ENCODE measurements at regions not wholly inside any gene's neighbourhood (a gene's known extent, or its start where the extent isn't known, plus 50 kb on each side); places are given as distances from the start of the nearest gene placed in this dataset.

GRCh38 chr10:83592337-83592935, 546.9 kb upstream of the GHITM start:
- no peaks in the 10 kb centered on the region for H3K9me2 ChIP-seq (ENCODE audit: low read depth, low read length)
- H3F3A ChIP-seq (ENCODE audit: insufficient read depth, low read length), result no peaks in the 10 kb centered on the region
- TF ChIP-seq EZH2 (IDR thresholded peaks at IDR 0.05; ENCODE audit: borderline replicate concordance, low read length) (no peak), CTCF (IDR thresholded peaks at IDR 0.05; ENCODE audit: low read length) (no peak)
- no peak overlapping the region for H3K27ac ChIP-seq (ENCODE audit: low read depth, low read length, poor library complexity, severe bottlenecking)
- 0 out of 2 replicates have a peak, but pooled peaks cover 4% of the 10 kb centered on the region for H3K9me3 ChIP-seq (ENCODE audit: low read length)
- no peak overlapping the region for H2AFZ ChIP-seq (ENCODE audit: low read length)
- no peak overlapping the region for H3K4me3 ChIP-seq (ENCODE audit: low read depth, low read length, poor library complexity, severe bottlenecking)
- H3K27me3 ChIP-seq (ENCODE audit: insufficient read depth, low read length), result no peaks in the 10 kb centered on the region
- no peak overlapping the region for H3K9ac ChIP-seq (ENCODE audit: low read length)
- H3K4me2 ChIP-seq (ENCODE audit: low read length), result no peak overlapping the region
- no peaks in the 10 kb centered on the region for H3K4me1 ChIP-seq (ENCODE audit: insufficient read depth, low read length, severe bottlenecking)
- no peaks in the 10 kb centered on the region for H3K79me2 ChIP-seq (ENCODE audit: insufficient read depth, low read length)
- no peaks in the 10 kb centered on the region for H3K36me3 ChIP-seq (ENCODE audit: insufficient read depth, low read length)
- H4K20me1 ChIP-seq (ENCODE audit: insufficient read depth, low read length), result no peaks in the 10 kb centered on the region

GRCh38 chr10:83603708-83604107, 535.6 kb upstream of the GHITM start:
- TF ChIP-seq CTCF (IDR thresholded peaks at IDR 0.05; ENCODE audit: low read length) (no peak), EZH2 (IDR thresholded peaks at IDR 0.05; ENCODE audit: borderline replicate concordance, low read length) (no peak)
- H2AFZ ChIP-seq (ENCODE audit: low read length), result no peak overlapping the region
- no peak overlapping the region for H3K4me2 ChIP-seq (ENCODE audit: low read length)
- no peaks in the 10 kb centered on the region for H3K79me2 ChIP-seq (ENCODE audit: insufficient read depth, low read length)
- H3K9me3 ChIP-seq (ENCODE audit: low read length), result no peaks in the 10 kb centered on the region
- H3K27ac ChIP-seq (ENCODE audit: low read depth, low read length, poor library complexity, severe bottlenecking), result no peak overlapping the region
- H3K36me3 ChIP-seq (ENCODE audit: insufficient read depth, low read length), result no peaks in the 10 kb centered on the region
- no peaks in the 10 kb centered on the region for H3F3A ChIP-seq (ENCODE audit: insufficient read depth, low read length)
- no peaks in the 10 kb centered on the region for H3K9me2 ChIP-seq (ENCODE audit: low read depth, low read length)
- H4K20me1 ChIP-seq (ENCODE audit: insufficient read depth, low read length), result no peaks in the 10 kb centered on the region
- H3K27me3 ChIP-seq (ENCODE audit: insufficient read depth, low read length), result no peaks in the 10 kb centered on the region
- H3K4me3 ChIP-seq (ENCODE audit: low read depth, low read length, poor library complexity, severe bottlenecking), result no peak overlapping the region
- no peaks in the 10 kb centered on the region for H3K4me1 ChIP-seq (ENCODE audit: insufficient read depth, low read length, severe bottlenecking)
- H3K9ac ChIP-seq (ENCODE audit: low read length), result no peak overlapping the region

GRCh38 chr10:83605783-83606630, 533.3 kb upstream of the GHITM start:
- Histone ChIP-seq H3K27me3 (ENCODE audit: insufficient read depth, low read length) (no peaks in the 10 kb centered on the region), H3K4me2 (ENCODE audit: low read length) (no peak overlapping the region), H3K9me2 (ENCODE audit: low read depth, low read length) (no peaks in the 10 kb centered on the region), H3K36me3 (ENCODE audit: insufficient read depth, low read length) (no peaks in the 10 kb centered on the region), H3K9ac (ENCODE audit: low read length) (no peak overlapping the region), H3F3A (ENCODE audit: insufficient read depth, low read length) (no peaks in the 10 kb centered on the region), H4K20me1 (ENCODE audit: insufficient read depth, low read length) (no peaks in the 10 kb centered on the region), H3K4me3 (ENCODE audit: low read depth, low read length, poor library complexity, severe bottlenecking) (no peak overlapping the region), H3K79me2 (ENCODE audit: insufficient read depth, low read length) (no peaks in the 10 kb centered on the region), H2AFZ (ENCODE audit: low read length) (no peak overlapping the region), H3K9me3 (ENCODE audit: low read length) (no peaks in the 10 kb centered on the region), H3K27ac (ENCODE audit: low read depth, low read length, poor library complexity, severe bottlenecking) (no peak overlapping the region), H3K4me1 (ENCODE audit: insufficient read depth, low read length, severe bottlenecking) (no peaks in the 10 kb centered on the region)
- TF ChIP-seq CTCF (IDR thresholded peaks at IDR 0.05; ENCODE audit: low read length), result no peak
- no peak for TF ChIP-seq EZH2 (IDR thresholded peaks at IDR 0.05; ENCODE audit: borderline replicate concordance, low read length)

Measured in OCI-LY1 (cell line).